K562 (cell line): ENCODE measurements at regions not wholly inside any gene's neighbourhood (a gene's known extent, or its start where the extent isn't known, plus 50 kb on each side); places are given as distances from the start of the nearest gene placed in this dataset.
A peak's percentile ranks its signal among the peaks of the same experiment; 100 is the strongest.

Experiments
- ATAC-seq: fragments of 200-7000 bp; cut with Tn5 transposase; 3 replicates; pipeline ENCODE4 v1.9.1; 2020; ENCODE audit warnings: moderate library complexity
- BruUV-seq: library from RNA; stranded (reverse); fragments of 400-500 nt; replicated peaks from 2 replicates; lab custom pipeline; 2021; lab: Mats Ljungman, UMichigan
- CTCF ChIA-PET: fragments of 300-600 bp; formaldehyde crosslinking; extraction: SDS; loops from one replicate; lab custom pipeline; 2021; ENCODE audit warnings: low intra/inter-chr PET ratio; lab: Yijun Ruan, JAX
- POLR2A ChIA-PET: fragments of 300-600, 350-650 bp; sonication (Branson Sonifier 250); formaldehyde crosslinking; extraction: SDS; loops from one replicate; lab custom pipeline; 2021; ENCODE audit warnings: antibody characterized with exemption, inconsistent platforms; lab: Yijun Ruan, JAX
- DNase-seq, 4 experiments: peaks; one replicate each; pipeline versions ENCODE4 v3.0.0 to v3.0.0-alpha.2; 2011 to 2018; ENCODE audit warnings: low spot score in 3 of 4, mixed read lengths in 3 of 4; ENCODE audit errors: extremely low read depth in 1 of 4
- FAIRE-seq: peaks from 2 replicates; lab custom pipeline; 2011; peaks lifted over from hg19 to GRCh38; lab: Jason Lieb, UNC
- H2AFZ ChIP-seq: 2 replicates; pipeline ENCODE4 v1.6.0; 2011; ENCODE audit warnings: low read depth, low read length, control low read depth, inconsistent platforms
- H3K27ac ChIP-seq: fragments of 200-600 bp; 3 replicates; pipeline ENCODE4 v1.8.0; 2011; ENCODE audit warnings: low read depth, mild to moderate bottlenecking, control low read depth, inconsistent platforms, low read length, moderate library complexity, mixed read lengths; ENCODE audit errors: extremely low read depth
- H3K27me3 ChIP-seq, 2 experiments: fragments of 300-600 bp in 1 of 2; 2 replicates in 1 of 2; 3 replicates in 1 of 2; pipeline versions ENCODE4 v1.6.0 to v1.8.0; 2011; ENCODE audit warnings: inconsistent platforms in 2 of 2, low read length in 2 of 2, mild to moderate bottlenecking in 1 of 2, mixed read lengths in 1 of 2, moderate library complexity in 1 of 2; ENCODE audit not compliant: control insufficient read depth in 2 of 2, insufficient read depth in 2 of 2
- H3K36me3 ChIP-seq: fragments of 300-600 bp; 3 replicates; pipeline ENCODE4 v1.8.0; 2011; ENCODE audit warnings: mild to moderate bottlenecking, low read length, inconsistent platforms; ENCODE audit not compliant: control insufficient read depth, insufficient read depth
- H3K4me1 ChIP-seq, 2 experiments: fragments of 200-600 bp in 1 of 2; replicated peaks in 1 of 2; 2 replicates in 1 of 2; 3 replicates in 1 of 2; pipeline versions ENCODE4 v1.5.1 to v1.8.0; 2011; ENCODE audit warnings: inconsistent platforms in 2 of 2, low read length in 2 of 2, mild to moderate bottlenecking in 1 of 2, mixed read lengths in 1 of 2, moderate library complexity in 1 of 2; ENCODE audit not compliant: control insufficient read depth in 2 of 2, insufficient read depth in 2 of 2
- H3K4me2 ChIP-seq: 2 replicates; pipeline ENCODE4 v1.6.1; 2011; ENCODE audit warnings: low read length, control low read depth, inconsistent platforms, mixed read lengths; ENCODE audit not compliant: insufficient read depth
- H3K4me3 ChIP-seq: fragments of 200-600 bp; sonication (generic), shearing (Covaris generic); 2 replicates; pipeline ENCODE4 v1.5.1; 2016; ENCODE audit warnings: control low read depth, inconsistent platforms
- H3K79me2 ChIP-seq: fragments of 200-600 bp; 3 replicates; pipeline ENCODE4 v1.8.0; 2011; ENCODE audit warnings: low read length, inconsistent platforms; ENCODE audit not compliant: control insufficient read depth, insufficient read depth
- H3K9ac ChIP-seq, 2 experiments: 2 replicates each; pipeline versions ENCODE4 v1.6.0 to v1.6.1; 2011; ENCODE audit warnings: low read depth in 2 of 2, low read length in 2 of 2, control low read depth in 1 of 2, inconsistent platforms in 1 of 2, mild to moderate bottlenecking in 1 of 2, mixed read lengths in 1 of 2; ENCODE audit not compliant: insufficient read depth in 1 of 2
- H3K9me1 ChIP-seq: one replicate; pipeline ENCODE4 v1.6.0; 2011; ENCODE audit warnings: inconsistent platforms, mild to moderate bottlenecking, low read length, moderate library complexity; ENCODE audit not compliant: control insufficient read depth, insufficient read depth
- H3K9me3 ChIP-seq: replicated peaks from 2 replicates; pipeline ENCODE4 v1.5.1; 2011; ENCODE audit warnings: low read depth, low read length, inconsistent platforms; ENCODE audit not compliant: control insufficient read depth, insufficient read depth
- H4K20me1 ChIP-seq: replicated peaks from 2 replicates; pipeline ENCODE4 v1.6.1; 2011; ENCODE audit warnings: low read length, inconsistent platforms, mixed read lengths; ENCODE audit not compliant: control insufficient read depth, insufficient read depth
- C11orf30 ChIP-seq: fragments of 450-650 bp; IDR thresholded peaks from 2 replicates; pipeline ENCODE4 v1.6.1; 2016; ENCODE audit warnings: low read depth, mild to moderate bottlenecking
- CBX2 ChIP-seq: fragments of 200-600 bp; sonication (generic); IDR thresholded peaks from one replicate; pipeline ENCODE4 v1.6.1; 2012; ENCODE audit warnings: mild to moderate bottlenecking, low read length, inconsistent platforms; ENCODE audit not compliant: insufficient read depth, poor library complexity, severe bottlenecking
- CCNT2 ChIP-seq: IDR thresholded peaks from 2 replicates; pipeline ENCODE4 v1.6.1; 2011; ENCODE audit warnings: borderline replicate concordance, low read depth, mild to moderate bottlenecking, moderate library complexity, mixed read lengths, low read length; ENCODE audit not compliant: insufficient read length; ENCODE audit errors: extremely low read depth
- GTF2E2 ChIP-seq: fragments of 200-800 bp; sonication (Bioruptor generic); IDR thresholded peaks from 2 replicates; pipeline ENCODE4 v1.6.1; 2016; ENCODE audit warnings: missing genetic modification characterization, missing compliant biosample characterization
- MAFG ChIP-seq: fragments of 450-650 bp; conservative IDR thresholded peaks from 2 replicates; pipeline ENCODE4 v1.6.1; 2016; ENCODE audit warnings: missing genetic modification characterization, missing compliant biosample characterization
- NR2C1 ChIP-seq, 2 experiments: fragments of 450-650 bp; IDR thresholded peaks; 2 replicates each; pipeline ENCODE4 v1.6.1; 2017; ENCODE audit warnings: mild to moderate bottlenecking in 2 of 2, antibody characterized with exemption in 1 of 2, inconsistent platforms in 1 of 2, missing compliant biosample characterization in 1 of 2, missing genetic modification characterization in 1 of 2
- POLR2AphosphoS2 ChIP-seq: IDR thresholded peaks from 2 replicates; pipeline ENCODE4 v1.6.1; 2012; ENCODE audit warnings: low read length, improper control_type of control experiment
- TSHZ1 ChIP-seq: fragments of 250-450 bp; sonication (Bioruptor Pico); IDR thresholded peaks from 2 replicates; pipeline ENCODE4 v1.4.0; 2020; ENCODE audit warnings: mild to moderate bottlenecking, moderate library complexity
- U2AF2 ChIP-seq: fragments of 200-400 bp; formaldehyde crosslinking; optimal IDR thresholded peaks from 2 replicates; pipeline ENCODE3; 2017; ENCODE audit warnings: low read depth, mild to moderate bottlenecking, low read length
- ZBTB8A ChIP-seq: fragments of 450-650 bp; IDR thresholded peaks from 2 replicates; pipeline ENCODE4 v1.6.1; 2018; ENCODE audit warnings: mild to moderate bottlenecking, moderate library complexity; ENCODE audit not compliant: partially characterized antibody
- ZNF282 ChIP-seq: sonication (generic); formaldehyde crosslinking; IDR thresholded peaks from 2 replicates; pipeline ENCODE4 v1.8.1; 2023; ENCODE audit warnings: missing genetic modification reagents
- ZNF316 ChIP-seq: fragments of 450-650 bp; IDR thresholded peaks from 2 replicates; pipeline ENCODE4 v1.6.1; 2016
- ZNF764 ChIP-seq: fragments of 250-450 bp; sonication (Bioruptor Pico); IDR thresholded peaks from 2 replicates; pipeline ENCODE4 v1.4.0; 2020; ENCODE audit warnings: low read depth, mild to moderate bottlenecking, moderate library complexity
- ZSCAN32 ChIP-seq: fragments of 450-650 bp; formaldehyde crosslinking; IDR thresholded peaks from 2 replicates; pipeline ENCODE4 v1.4.0; 2020; ENCODE audit warnings: mild to moderate bottlenecking, moderate library complexity
- WGBS: fragments of 100-300 bp; shearing (Covaris generic); methylation state at CpG from one replicate; pipeline ENCODE4 v1.1.6; 2016; ENCODE audit warnings: low coverage, mixed read lengths; ENCODE audit not compliant: insufficient coverage; ENCODE audit errors: missing lambda C conversion rate; 5-methylcytosine and 5-hydroxymethylcytosine counted together
- in situ Hi-C: fragments of 300-500 bp; cut with MboI; formaldehyde crosslinking; loops from 4 replicates; pipeline ENCODE4 v1.15.0; 2018; ENCODE audit warnings: inconsistent platforms, mixed read lengths
- intact Hi-C: fragments of 100-400 bp; cut with micrococcal nuclease; formaldehyde crosslinking; loops from 2 replicates; pipeline ENCODE4 v1.14.2; 2022

GRCh38 chrX:52263417-52263816 is 78.7 kb downstream of the MAGED4 start:
- FAIRE-seq (no peak), DNase-seq (no peak)
- no peaks in the 10 kb centered on the region for H3K79me2 ChIP-seq
- no TSS peak for BruUV-seq
- H3K4me3 ChIP-seq: no peak overlapping the region
- ChIA-PET CTCF (no interaction called here), POLR2A (no interaction called here)
- H3K27me3 ChIP-seq: no peaks in the 10 kb centered on the region
- no peaks in the 10 kb centered on the region for H3K36me3 ChIP-seq
- no peak overlapping the region for H3K27ac ChIP-seq
- no peak overlapping the region for H3K4me2 ChIP-seq
- no peak overlapping the region for H3K9ac ChIP-seq
- H2AFZ ChIP-seq: no peak overlapping the region
- peaks cover 4 to 7% of the 10 kb centered on the region in 2 experiments; a peak in 2 of 5 replicates for H3K4me1 ChIP-seq
- TF ChIP-seq ZNF316 (peak; percentile 57), NR2C1 (IDR thresholded peaks at IDR 0.05) (no peak), NR2C1 (tag; IDR thresholded peaks at IDR 0.05) (no peak), POLR2AphosphoS2 (no peak), GTF2E2 (tag) (no peak), ZNF764 (CRISPR knock-in tag) (no peak), CCNT2 (no peak), MAFG (peak; percentile 33), CBX2 (no peak), C11orf30 (peak; percentile 56), ZBTB8A (no peak), U2AF2 (no peak), TSHZ1 (no peak), ZSCAN32 (CRISPR knock-in tag) (no peak), ZNF282 (no peak)
- TF ChIP-seq, all 486 proteins: peak for 3
- in situ Hi-C loops: no loop called here
- 18% methylated on average over 5 of the region's 5 CpGs for WGBS
- no peaks in the 10 kb centered on the region for H3K9me3 ChIP-seq
- ATAC-seq: no peak
- intact Hi-C loops: no loop called here
- H4K20me1 ChIP-seq: no peaks in the 10 kb centered on the region
- H3K9me1 ChIP-seq: no peaks in the 10 kb centered on the region
